TTC549 (cell line): ENCODE measurements at regions not wholly inside any gene's neighbourhood (a gene's known extent, or its start where the extent isn't known, plus 50 kb on each side); places are given as distances from the start of the nearest gene placed in this dataset.

Source experiments
- FAIRE-seq: peaks from 2 replicates; lab custom pipeline; 2012; peaks lifted over from hg19 to GRCh38; lab: Jason Lieb, UNC

GRCh38 chr10:52875336-52875735, 102.8 kb upstream of the MBL2 start:
- no peak for FAIRE-seq

DNA sequence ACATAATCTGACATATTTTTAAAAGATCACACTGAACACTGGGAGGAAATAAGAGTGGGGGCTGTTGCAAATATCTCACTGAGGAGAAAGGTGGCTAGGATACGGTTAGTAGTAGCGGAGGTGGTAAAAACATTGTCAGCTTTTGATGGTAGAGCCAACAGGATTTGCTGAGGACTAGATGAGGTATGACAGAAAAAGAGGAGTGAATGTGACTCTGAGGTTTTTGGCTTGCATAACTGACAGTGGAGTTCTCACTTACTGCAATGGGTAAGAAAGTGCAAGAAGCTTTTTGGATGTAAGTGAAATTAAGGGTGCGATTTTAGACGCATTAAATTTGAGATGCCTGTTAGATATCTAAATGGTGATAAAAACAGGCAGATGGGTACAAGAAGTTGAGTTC, 102.0 kb upstream of the MBL2 start:
- FAIRE-seq, result no peak

DNA sequence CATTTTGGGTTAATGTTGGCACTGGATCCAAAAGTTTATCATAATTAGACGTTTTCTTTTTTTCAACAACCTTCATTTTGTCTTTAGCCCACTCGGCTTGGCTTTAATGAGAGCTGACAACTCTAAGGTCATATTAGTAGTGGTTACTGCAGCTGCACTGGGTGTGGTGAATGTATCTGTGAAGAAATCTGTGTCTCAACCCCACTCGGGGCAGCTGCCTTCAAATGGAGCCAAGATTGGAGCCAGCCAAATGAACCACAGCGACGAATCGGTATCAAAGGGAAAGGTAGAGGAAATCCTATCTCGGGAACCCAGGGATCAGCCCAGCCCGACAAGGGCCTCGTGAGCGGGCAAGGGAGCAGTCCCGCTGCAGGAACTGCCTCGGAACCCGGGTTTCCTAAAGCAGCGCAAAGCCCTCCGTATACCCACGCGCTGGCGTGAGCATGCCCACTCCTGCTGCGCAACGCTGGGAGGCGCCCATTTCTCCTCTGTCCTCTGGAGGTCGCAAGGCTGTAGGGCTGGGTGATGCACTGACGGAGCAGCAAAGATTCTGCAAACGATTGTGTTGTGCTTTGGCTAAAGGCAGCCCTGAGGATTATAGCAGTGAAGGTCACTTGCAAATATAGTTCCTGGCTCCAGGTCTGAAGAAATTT, 98.7 kb upstream of the MBL2 start:
- no peak for FAIRE-seq

- FAIRE-seq, result no peak
These were observed 98.0 kb upstream of the MBL2 start for GRCh38 chr10:52870562-52870961.

GRCh38 chr10:52869864-52870263, 97.3 kb upstream of the MBL2 start:
- FAIRE-seq, result no peak

- no peak for FAIRE-seq
These were observed 92.6 kb upstream of the MBL2 start for GRCh38 chr10:52865213-52865612.

DNA sequence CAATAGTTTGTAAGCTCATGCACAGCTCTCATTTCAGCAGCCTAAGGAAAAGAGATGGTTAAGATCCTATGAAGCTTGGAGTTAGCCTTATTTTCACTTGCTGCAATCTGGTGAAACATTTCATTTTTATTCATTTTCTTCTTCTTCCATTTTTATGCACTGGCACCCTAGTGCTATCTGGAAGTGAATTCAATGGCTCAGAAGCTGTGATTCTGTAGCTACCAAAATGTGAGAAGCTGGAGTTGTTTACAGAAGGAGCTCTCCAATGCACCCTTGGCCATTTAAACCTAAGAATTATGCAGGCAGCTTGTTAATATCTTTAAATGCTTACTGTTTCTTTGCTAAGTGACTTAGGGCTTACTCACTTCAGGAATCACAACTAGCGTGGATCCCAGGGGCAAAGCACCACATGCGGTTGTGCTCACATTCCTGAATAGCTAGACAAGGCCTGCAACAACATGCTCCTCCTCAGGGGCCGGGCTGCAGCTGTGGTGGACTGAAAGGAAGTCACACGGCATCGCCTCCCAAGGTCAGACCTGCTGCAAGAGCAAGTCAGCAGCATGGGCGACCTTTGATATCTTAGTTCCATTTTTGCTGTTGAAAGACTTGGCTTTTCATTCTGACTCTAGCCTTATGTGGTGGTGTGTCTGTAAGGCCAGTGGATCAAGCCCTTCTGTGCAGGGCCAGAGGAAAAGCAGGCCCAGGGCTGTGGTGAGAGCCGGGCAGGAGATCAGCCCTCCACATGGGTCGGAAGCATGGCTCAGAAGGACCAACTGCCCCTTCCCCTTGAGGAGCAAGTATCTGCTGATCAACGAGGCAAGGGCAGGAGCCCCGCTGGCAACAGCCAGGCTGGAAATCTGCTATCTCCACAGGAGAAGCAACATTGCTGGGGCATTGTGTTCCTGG, 91.9 kb upstream of the MBL2 start:
- FAIRE-seq, result no peak

- no peak for FAIRE-seq
These were observed 86.1 kb upstream of the MBL2 start for GRCh38 chr10:52858722-52859121.

DNA sequence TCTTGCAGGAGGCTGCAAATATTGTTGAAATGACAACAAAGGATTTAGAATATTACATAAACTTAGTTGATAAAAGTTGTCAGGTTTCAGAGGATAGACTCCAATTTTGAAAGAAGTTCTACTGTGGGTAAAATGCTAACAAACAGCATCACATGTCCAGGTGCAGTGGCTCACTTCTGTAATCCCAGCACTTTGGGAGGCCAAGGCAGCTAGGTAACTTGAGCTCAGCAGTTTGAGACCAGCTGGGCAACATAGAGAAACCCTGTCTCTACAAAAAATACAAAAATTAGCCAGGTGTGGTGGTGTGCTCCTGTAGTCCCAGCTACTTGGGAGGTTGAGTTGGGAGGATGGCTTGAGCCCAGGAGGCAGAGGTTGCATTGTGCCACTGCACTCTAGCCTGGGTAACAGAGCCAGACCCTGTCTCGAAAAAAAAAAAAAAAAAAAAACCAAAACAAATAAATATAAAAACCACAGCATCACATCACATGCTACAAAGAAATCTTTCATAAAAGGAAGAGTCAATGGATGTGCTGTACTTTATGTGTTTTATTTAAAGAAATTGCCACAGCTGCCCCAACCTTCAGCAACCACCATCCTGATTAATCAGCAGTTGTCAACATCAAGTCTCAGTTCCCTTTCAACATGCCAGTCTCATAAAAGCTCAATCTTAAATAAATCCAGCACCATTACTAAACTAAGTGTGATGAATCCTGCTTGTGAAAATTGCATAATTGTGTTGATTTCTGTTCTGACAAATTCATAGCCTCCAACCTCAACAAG, 83.2 kb upstream of the MBL2 start:
- no peak for FAIRE-seq

- no peak for FAIRE-seq
These were observed 81.1 kb upstream of the MBL2 start for GRCh38 chr10:52853704-52854103.

DNA sequence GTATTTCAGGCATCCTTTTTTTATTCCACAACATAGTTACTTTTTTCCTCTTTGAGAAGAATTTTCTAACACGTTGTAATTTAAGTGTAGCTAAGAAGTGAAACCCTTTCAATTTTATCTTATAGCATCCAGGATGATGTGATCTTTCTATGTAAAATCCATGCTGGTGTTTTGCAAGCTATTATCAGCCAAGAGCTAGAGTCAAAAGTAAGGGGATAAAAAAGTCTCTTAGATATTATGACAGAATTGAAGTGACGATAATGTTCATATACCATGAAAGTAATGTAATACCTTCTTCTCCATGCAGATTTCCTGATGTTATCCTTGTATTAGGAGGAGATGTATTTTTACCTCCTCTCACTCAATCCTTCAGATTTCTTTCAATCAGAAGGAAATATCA, 64.2 kb upstream of the MBL2 start:
- no peak for FAIRE-seq
